DOHH2 (cell line): ENCODE measurements at regions not wholly inside any gene's neighbourhood (a gene's known extent, or its start where the extent isn't known, plus 50 kb on each side); places are given as distances from the start of the nearest gene placed in this dataset.

Experiments
- EZH2phosphoT487 ChIP-seq: fragments of 200-600 bp; sonication (generic); IDR thresholded peaks from 2 replicates; pipeline ENCODE4 v1.6.1; 2017; ENCODE audit warnings: borderline replicate concordance, mild to moderate bottlenecking, antibody characterized with exemption, low read length, moderate library complexity, mixed read lengths
- TF ChIP-seq, protein P1 (sequence below): fragments of 200-600 bp; sonication (generic); IDR thresholded peaks from one replicate; pipeline ENCODE4 v1.5.1; 2014; ENCODE audit warnings: antibody characterized with exemption, mild to moderate bottlenecking, low read depth, low read length; ENCODE audit not compliant: poor library complexity, severe bottlenecking

DNA sequence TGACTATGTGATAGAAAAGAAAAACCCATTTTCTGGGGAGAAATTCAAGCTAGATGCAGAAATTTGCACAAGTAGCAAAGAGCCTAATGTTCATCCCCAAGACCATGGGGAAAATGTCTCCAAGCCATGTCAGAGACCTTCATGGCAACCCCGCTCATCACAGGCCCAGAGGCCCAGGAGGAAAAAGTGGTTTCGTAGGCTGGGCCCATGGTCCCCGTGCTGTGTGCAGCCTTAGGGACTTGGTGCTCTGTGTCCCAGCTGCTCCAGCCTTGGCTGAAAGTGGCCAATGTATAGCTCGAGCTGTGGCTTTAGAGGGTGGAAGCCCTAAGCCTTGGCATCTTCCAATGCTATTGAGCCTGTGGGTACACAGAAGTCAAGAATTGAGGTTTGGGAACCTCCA, 711.2 kb upstream of the ZNF608 start:
- TF ChIP-seq, protein P1, sequence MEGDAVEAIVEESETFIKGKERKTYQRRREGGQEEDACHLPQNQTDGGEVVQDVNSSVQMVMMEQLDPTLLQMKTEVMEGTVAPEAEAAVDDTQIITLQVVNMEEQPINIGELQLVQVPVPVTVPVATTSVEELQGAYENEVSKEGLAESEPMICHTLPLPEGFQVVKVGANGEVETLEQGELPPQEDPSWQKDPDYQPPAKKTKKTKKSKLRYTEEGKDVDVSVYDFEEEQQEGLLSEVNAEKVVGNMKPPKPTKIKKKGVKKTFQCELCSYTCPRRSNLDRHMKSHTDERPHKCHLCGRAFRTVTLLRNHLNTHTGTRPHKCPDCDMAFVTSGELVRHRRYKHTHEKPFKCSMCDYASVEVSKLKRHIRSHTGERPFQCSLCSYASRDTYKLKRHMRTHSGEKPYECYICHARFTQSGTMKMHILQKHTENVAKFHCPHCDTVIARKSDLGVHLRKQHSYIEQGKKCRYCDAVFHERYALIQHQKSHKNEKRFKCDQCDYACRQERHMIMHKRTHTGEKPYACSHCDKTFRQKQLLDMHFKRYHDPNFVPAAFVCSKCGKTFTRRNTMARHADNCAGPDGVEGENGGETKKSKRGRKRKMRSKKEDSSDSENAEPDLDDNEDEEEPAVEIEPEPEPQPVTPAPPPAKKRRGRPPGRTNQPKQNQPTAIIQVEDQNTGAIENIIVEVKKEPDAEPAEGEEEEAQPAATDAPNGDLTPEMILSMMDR: no peak
- no peak for TF ChIP-seq EZH2phosphoT487
